AG09309 (cell line): ENCODE measurements at regions not wholly inside any gene's neighbourhood (a gene's known extent, or its start where the extent isn't known, plus 50 kb on each side); places are given as distances from the start of the nearest gene placed in this dataset.

ENCODE experiments used
- DNase-seq: peaks from one replicate; pipeline ENCODE4 v3.0.0-alpha.2; 2010; ENCODE audit warnings: low read depth
- H3K4me3 ChIP-seq: 2 replicates; pipeline ENCODE4 v1.5.1; 2011; ENCODE audit warnings: mild to moderate bottlenecking, low read depth, low read length, moderate library complexity; ENCODE audit not compliant: control insufficient read depth
- CTCF ChIP-seq: IDR thresholded peaks from 2 replicates; pipeline ENCODE4 v1.5.1; 2011; ENCODE audit warnings: mild to moderate bottlenecking, low read depth, low read length, inconsistent platforms; ENCODE audit not compliant: insufficient read depth, control insufficient read depth; ENCODE audit errors: missing control alignments

DNA sequence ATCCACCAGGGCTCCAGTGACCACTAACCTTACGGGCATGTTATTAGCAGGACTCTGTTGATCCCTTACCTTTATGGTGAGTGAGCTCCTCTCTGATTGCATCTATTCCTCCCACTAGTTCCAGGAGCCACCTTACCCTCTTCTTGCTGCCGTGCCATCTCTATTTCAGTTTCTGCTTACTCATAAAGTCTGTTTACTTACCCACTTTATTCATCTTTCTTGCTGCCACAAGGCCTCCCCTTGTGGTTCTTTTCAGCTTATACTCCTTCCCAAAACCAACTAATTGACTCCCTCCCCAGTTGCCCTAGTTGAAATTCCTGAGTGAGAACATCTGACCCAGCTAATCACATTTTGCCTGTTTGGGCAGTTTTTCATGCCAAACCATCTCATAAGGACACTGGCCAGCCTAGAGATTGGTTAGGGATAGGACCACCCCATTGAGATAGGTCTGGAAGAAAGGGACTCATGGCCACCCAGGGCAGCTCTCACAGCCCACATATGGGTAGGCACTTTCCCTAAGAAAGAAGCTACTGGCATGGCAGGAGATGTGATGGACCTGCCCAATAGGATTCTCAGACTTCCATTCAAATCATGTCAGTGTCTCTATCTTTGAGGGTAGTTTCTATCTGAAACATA, 412.7 kb downstream of the EFNA5 start:
- TF ChIP-seq CTCF = no peak
- no peak for DNase-seq

GRCh38 chr5:107254902-107255234, 415.9 kb downstream of the EFNA5 start:
- TF ChIP-seq CTCF = no peak
- DNase-seq = no peak
- no peak overlapping the region for H3K4me3 ChIP-seq

More for the DNA sequence above, 412.7 kb downstream of the EFNA5 start:
- H3K4me3 ChIP-seq = no peak overlapping the region

DNA sequence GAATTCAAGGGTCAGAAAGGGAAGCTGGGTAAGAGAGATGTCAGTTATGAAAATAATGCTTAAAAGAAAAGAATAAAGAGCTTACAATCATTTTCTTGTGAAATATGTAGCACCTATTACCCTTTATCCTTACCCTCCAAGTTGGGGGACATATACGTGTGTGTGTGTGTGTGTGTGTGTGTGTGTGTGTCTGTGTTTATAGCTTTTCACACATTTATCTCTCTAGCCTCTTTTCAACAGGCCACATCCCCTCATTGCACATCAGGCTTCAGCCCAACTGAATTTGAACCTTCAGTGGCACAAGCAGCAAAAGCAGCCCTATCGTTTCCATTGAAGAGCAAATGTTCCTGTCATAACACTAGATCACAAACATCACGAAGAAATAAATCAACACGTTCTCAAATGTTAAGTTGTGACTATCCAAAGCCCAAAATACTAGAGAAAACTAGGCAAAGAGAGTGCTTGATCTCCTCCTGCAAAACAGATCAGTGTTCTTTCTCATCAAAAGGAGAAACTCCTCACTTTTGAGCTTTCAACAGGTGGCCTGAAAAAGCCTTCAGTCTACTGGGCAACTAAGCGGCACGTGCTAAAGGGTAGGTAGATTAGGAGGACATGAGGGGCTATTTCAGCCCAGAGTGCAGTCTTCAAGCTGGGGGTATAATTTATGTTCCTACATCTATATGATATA, 416.4 kb downstream of the EFNA5 start:
- H3K4me3 ChIP-seq = no peak overlapping the region
- DNase-seq = no peak
- TF ChIP-seq CTCF = no peak

- TF ChIP-seq CTCF = no peak
- no peak for DNase-seq
- H3K4me3 ChIP-seq = no peak overlapping the region
Measured at GRCh38 chr5:107253246-107253645, 417.5 kb downstream of the EFNA5 start.

- no peak overlapping the region for H3K4me3 ChIP-seq
- TF ChIP-seq CTCF = no peak
- no peak for DNase-seq
Measured at GRCh38 chr5:107251151-107251550, 419.6 kb downstream of the EFNA5 start.

DNA sequence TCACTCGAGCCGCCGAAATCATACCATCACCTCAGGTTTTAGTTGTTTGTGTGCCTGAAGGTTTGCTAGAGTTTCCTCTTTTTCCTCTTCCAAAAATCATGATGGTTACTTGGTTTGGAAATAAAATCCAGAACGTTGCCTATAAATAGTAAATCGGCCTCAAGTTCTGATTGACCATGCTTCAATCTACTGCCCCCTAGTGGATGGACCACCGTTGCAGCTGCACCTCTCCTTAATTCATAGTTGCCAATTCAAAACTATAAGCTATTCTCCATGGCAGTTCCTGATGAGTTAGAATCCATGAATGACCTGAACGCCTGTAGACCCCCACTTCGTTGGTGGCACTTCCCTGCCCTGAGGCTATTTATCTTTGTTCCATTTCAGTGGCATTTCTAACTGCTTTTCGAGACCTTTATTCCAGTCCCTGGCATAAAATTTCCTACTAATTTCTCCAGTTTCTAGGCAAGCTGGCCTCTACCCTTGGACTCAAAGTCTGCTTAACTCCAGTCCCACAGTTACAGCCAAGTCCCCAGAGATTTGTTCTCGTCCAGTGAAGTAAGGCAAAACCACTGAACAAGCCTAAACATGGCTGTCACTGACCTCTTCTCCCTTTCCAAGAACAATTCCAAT, 422.6 kb downstream of the EFNA5 start:
- TF ChIP-seq CTCF = peak; percentile 55

More for the DNA sequence above, 422.6 kb downstream of the EFNA5 start:
- DNase-seq = no peak
- no peak overlapping the region for H3K4me3 ChIP-seq
